GM03348 (cell line): ENCODE measurements at regions not wholly inside any gene's neighbourhood (a gene's known extent, or its start where the extent isn't known, plus 50 kb on each side); places are given as distances from the start of the nearest gene placed in this dataset.

Source experiments
- DNase-seq: peaks from one replicate; pipeline ENCODE4 v3.0.0; 2012; ENCODE audit warnings: low spot score

- no peak for DNase-seq
Measured at GRCh38 chr6:21997119-21998037, 299.5 kb downstream of the PRL start.

GRCh38 chr6:21998582-21998981 lies 298.3 kb downstream of the PRL start:
- no peak for DNase-seq

DNA sequence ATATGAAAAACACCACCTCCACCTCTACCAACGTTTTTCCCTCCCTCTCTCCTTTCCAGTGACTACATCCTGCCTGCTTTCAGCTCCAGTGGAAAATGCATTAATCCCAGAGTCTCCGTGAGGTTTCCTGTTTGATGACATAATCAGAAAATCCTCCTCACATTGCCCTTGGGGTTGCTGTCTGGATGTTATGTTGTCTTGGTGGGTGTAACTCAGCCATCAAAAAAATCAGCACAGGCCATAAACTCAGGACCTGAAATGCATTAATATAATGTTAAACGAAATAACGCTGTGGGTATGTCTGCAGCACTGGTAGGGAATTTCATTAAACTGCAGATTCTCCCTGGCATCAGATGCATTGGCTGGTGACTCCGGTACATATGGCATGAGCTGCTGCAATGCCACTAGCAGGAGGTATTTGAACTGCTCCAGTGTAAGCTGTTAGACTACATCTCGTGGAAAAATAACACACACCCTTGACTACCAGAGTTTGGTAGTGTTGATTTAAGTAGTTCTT lies 297.8 kb downstream of the PRL start:
- DNase-seq = peak; percentile 40

GRCh38 chr6:21999741-22000140 lies 297.1 kb downstream of the PRL start:
- no peak for DNase-seq

DNA sequence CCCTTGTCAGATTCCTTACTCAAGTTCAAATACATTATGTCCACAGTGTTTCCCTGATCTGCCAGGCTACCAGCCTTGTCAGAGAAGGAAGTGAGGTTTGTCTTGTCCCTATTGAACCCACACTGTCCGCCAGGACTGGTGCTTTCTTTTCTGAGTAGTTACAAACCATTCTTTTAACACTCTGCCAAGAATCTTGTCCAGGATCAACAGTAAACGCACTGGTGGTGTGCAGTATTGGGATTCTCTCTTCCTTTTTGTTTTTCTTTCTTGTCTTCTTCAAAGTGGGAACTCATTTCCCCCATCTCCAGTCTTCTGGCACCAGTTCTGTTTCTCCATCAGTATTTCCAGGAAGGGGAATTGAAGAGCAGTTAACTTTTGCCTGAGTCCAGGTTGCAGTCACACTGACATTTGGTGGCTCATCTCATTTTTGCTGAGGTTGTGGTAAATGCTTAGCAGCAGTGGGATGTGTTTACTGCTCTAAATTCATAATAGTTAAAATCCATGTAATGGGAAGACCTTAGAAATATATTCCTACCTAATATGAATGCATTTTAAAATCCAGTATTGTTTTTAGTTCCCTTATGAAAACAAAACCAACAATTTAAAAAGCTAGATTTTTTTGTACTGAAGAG lies 295.3 kb downstream of the PRL start:
- DNase-seq = no peak

DNA sequence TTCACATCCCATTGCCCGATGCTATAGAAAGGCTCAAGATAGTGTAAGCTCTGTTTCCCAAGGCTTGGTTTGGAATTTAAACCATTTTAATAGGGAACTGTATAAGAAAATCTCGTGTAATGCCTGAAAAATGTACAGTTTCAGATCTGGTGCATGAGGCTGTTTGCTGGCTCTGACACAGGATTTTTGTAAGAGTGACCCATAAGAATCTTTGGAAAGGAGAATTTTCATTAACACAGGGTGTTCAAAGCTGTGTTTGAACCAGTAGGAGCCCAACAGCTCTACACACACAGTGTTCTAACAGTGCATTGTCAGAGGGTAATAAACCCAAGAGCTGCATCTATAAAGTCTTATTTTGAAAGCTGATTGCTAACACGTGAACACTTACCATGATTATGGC lies 293.5 kb downstream of the PRL start:
- DNase-seq = peak; percentile 16

DNA sequence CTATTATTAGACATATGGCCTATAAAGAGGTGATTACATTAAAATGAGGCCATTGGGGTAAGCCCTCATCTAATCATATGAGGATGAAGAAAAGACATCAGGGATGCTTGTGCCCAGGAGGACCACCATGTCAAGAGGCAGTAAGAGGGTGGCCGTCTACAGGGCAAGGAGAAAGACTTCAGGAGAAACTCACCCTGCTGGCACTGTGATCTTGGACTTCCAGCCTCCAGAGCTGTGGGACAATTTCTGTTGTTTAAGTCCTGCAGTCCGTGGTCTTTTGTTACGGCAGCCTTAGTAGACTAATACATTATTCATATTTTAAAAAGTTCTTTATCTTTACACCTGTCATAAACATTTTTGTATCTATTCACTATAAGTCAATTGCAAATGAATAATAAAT lies 290.0 kb downstream of the PRL start:
- DNase-seq = no peak

DNA sequence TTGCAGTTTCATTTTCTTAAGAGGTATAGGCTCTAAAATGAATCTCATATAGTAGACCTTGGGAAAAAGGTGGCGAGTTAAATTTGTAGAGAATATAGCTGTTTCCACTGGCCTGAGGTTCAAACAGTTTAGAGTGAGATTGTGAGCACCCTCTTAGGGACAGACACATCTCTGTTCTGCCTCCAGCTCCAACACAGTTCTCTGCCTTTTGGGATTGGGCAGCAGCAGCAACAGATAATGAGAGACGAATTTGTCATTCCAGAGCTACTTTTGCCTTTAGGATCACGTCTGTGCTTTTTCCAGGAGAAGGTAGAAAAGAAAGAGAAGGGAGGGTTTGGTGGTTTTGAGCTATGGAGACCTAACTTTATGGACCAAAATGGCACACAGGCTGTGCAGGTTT lies 289.4 kb downstream of the PRL start:
- DNase-seq = no peak

- DNase-seq = no peak
Measured at GRCh38 chr6:22008248-22008836, 288.5 kb downstream of the PRL start.

GRCh38 chr6:22010102-22010501 lies 286.7 kb downstream of the PRL start:
- DNase-seq = no peak

DNA sequence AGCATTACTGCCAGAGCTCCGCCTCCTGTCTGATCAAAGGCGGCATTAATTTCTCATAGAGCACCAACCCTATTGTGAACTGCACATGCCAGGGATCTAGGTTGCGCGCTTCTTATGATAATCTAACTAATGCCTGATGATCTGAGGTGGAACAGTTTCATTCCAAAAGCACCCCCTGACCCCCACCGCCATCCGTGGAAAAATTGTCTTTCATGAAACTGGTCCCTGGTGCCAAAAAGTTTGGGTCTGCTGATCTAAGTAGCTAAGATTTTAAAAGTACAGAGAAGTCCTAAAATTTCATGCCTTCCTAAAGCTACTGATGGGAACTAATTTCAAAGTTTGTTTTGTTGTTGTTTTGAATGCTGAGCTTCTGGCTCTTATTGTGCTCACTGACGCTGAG lies 281.6 kb downstream of the PRL start:
- no peak for DNase-seq

DNA sequence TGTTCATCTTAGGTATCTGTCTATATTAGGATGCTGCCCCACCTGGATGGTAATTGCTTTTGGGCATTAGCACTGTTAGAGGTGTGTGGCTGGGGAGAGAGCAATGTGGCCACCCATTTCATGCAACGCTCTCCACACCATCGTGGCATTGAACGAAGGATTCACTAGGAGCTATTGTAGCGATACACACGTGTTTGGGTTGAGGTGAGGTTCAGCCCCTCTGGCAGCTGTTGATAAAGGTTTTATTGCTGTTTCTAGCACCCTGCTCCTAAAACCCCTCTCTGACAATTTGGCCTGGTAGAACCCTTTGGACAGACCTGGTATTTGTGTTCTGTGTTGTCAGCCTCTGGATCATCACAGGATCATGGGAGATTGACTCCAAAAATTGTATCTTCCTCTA lies 280.9 kb downstream of the PRL start:
- no peak for DNase-seq

GRCh38 chr6:22017272-22017671 lies 279.6 kb downstream of the PRL start:
- DNase-seq = no peak

DNA sequence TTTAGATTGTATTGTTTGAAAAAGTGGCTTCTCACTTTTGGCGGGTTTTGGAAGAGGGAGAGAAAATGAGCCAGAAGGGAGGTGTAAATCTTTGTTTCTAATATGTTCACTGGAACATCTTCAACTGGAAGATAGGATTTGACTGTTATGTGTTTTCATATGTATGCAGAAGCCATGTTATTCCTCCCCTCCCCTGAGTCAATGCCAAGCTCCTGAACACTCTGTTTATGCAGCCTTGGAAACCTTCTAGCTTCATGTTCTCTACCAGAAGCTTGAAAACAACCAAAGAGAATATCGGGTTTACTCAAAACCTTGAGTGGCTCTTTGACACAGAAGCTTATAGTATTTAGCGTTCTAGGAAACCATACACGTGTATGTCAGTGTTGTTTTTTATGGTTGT lies 279.1 kb downstream of the PRL start:
- DNase-seq = no peak

DNA sequence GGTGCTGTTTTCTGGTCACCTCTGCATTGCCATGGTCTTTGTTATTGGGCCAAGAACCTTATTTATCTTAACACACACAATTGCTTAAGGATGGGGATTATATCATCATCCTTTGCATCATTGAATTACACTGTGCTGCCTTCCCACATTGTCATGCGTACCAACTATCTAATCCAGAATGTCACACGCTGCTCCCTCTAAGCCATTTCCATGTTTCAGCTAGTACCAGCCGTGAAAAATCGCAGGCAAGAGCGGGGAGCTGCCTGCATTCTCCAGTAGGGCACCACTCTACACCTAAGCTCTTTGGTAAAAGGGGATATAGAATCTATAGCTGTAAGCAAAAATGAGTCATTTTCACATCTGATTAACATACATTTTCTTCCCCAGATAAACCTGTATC lies 277.0 kb downstream of the PRL start:
- DNase-seq = no peak

GRCh38 chr6:22020299-22021003 lies 276.4 kb downstream of the PRL start:
- no peak for DNase-seq

GRCh38 chr6:22021966-22022365 lies 274.9 kb downstream of the PRL start:
- no peak for DNase-seq

DNA sequence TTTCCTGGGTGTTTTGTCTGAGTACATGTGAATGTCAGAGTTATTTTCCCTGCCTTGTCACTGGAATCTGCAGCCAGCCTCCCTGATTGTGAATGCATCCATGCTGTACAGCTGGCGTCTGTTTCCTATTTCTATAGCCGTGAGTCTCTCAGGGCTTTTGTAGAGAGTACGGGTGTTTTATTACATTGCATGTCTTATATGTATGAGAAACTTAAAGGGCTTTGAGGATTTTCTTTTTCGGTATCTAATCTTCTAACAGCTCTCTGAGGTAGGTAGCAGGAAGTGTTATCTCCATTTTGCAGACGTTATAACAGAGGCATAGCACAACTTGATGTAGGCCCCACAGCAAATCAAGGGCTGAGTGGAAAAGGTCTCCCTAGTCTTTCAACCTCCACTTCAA lies 272.9 kb downstream of the PRL start:
- no peak for DNase-seq

GRCh38 chr6:22024973-22025467 lies 271.8 kb downstream of the PRL start:
- no peak for DNase-seq

DNA sequence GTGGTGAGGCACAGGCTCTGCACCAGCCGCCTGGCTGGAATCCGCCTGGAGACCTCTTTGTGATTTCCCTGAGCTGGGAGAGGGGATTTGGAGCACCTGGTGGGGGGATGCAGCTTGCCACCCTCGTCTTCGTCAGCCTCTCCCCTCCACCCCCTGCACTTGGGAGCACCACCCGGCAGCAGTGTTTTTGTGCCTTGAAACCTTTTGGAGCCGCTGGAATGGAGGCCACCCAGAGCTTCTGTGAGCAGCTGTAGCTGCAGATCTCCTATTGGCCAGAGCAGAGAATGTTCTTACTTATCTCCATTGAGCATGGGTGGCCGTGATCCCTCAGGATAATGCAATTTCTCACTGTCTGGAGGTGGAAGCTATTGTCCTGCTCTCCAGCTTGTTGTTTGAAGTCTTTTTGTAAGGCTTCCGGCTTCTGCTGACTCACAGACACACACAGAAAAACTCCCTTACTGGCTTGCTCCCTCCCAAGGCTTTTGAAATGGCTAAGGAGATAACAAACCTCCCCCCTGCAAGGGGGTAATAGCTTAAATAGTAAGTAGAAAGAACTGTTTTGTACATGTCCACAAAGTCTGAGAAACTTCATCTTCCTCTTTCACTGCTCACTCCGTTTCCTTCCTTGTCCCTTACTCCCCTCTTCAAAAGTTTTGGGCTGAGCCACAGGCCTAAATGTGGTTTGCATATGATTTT lies 271.2 kb downstream of the PRL start:
- DNase-seq = peak; percentile 71

- no peak for DNase-seq
Measured at GRCh38 chr6:22026164-22026678, 270.6 kb downstream of the PRL start.
